ENCODE measurements at regions not wholly inside any gene's neighbourhood (a gene's known extent, or its start where the extent isn't known, plus 50 kb on each side); places are given as distances from the start of the nearest gene placed in this dataset.

GRCh38 chr14:28254768-28255167 lies 511.8 kb upstream of the FOXG1 start:
- no peaks in the 10 kb centered on the region for H3K36me3 ChIP-seq
- H3K4me3 ChIP-seq = no peak overlapping the region
- no peaks in the 10 kb centered on the region for H3K4me1 ChIP-seq (ENCODE audit: low read depth)
- no peak for DNase-seq (ENCODE audit: low read depth in 1 of 2, low spot score in 1 of 2)
- no peak for TF ChIP-seq CTCF (IDR thresholded peaks at IDR 0.05; ENCODE audit: low read depth, low read length)
- H3K27ac ChIP-seq = no peak overlapping the region
- H3K27me3 ChIP-seq = no peaks in the 10 kb centered on the region
- no peaks in the 10 kb centered on the region for H3K9me3 ChIP-seq (ENCODE audit: low read depth)

GRCh38 chr14:28264306-28264705 lies 502.3 kb upstream of the FOXG1 start:
- DNase-seq (ENCODE audit: low read depth in 1 of 2, low spot score in 1 of 2) = peak in 1 of 2 donors; percentile 7
- no peak for TF ChIP-seq CTCF (IDR thresholded peaks at IDR 0.05; ENCODE audit: low read depth, low read length)
- H3K4me3 ChIP-seq = no peak overlapping the region
- H3K4me1 ChIP-seq (ENCODE audit: low read depth) = no peaks in the 10 kb centered on the region
- H3K36me3 ChIP-seq = no peaks in the 10 kb centered on the region
- H3K9me3 ChIP-seq (ENCODE audit: low read depth) = no peaks in the 10 kb centered on the region
- no peak overlapping the region for H3K27ac ChIP-seq
- no peaks in the 10 kb centered on the region for H3K27me3 ChIP-seq

GRCh38 chr14:28272270-28272669 lies 494.3 kb upstream of the FOXG1 start:
- TF ChIP-seq CTCF (IDR thresholded peaks at IDR 0.05; ENCODE audit: low read depth, low read length) = no peak
- no peaks in the 10 kb centered on the region for H3K9me3 ChIP-seq (ENCODE audit: low read depth)
- no peak for DNase-seq (ENCODE audit: low read depth in 1 of 2, low spot score in 1 of 2)
- no peaks in the 10 kb centered on the region for H3K4me1 ChIP-seq (ENCODE audit: low read depth)
- no peaks in the 10 kb centered on the region for H3K36me3 ChIP-seq
- H3K27me3 ChIP-seq = no peaks in the 10 kb centered on the region
- H3K27ac ChIP-seq = no peak overlapping the region
- no peak overlapping the region for H3K4me3 ChIP-seq

GRCh38 chr14:28280530-28280929 lies 486.1 kb upstream of the FOXG1 start:
- Histone ChIP-seq H3K36me3 (no peaks in the 10 kb centered on the region), H3K4me1 (ENCODE audit: low read depth) (no peaks in the 10 kb centered on the region), H3K9me3 (ENCODE audit: low read depth) (no peaks in the 10 kb centered on the region), H3K27ac (no peak overlapping the region), H3K27me3 (no peaks in the 10 kb centered on the region), H3K4me3 (no peak overlapping the region)
- DNase-seq (ENCODE audit: low read depth in 1 of 2, low spot score in 1 of 2) = no peak
- TF ChIP-seq CTCF (IDR thresholded peaks at IDR 0.05; ENCODE audit: low read depth, low read length) = no peak

- Histone ChIP-seq H3K4me1 (ENCODE audit: low read depth) (no peaks in the 10 kb centered on the region), H3K27me3 (no peaks in the 10 kb centered on the region), H3K4me3 (no peak overlapping the region), H3K27ac (no peak overlapping the region), H3K36me3 (no peaks in the 10 kb centered on the region), H3K9me3 (ENCODE audit: low read depth) (no peaks in the 10 kb centered on the region)
- DNase-seq (ENCODE audit: low read depth in 1 of 2, low spot score in 1 of 2) = no peak
- TF ChIP-seq CTCF (IDR thresholded peaks at IDR 0.05; ENCODE audit: low read depth, low read length) = no peak
Observed at GRCh38 chr14:28280997-28281598, 485.5 kb upstream of the FOXG1 start.
